ENCODE measurements at regions not wholly inside any gene's neighbourhood (a gene's known extent, or its start where the extent isn't known, plus 50 kb on each side); places are given as distances from the start of the nearest gene placed in this dataset.

DNA sequence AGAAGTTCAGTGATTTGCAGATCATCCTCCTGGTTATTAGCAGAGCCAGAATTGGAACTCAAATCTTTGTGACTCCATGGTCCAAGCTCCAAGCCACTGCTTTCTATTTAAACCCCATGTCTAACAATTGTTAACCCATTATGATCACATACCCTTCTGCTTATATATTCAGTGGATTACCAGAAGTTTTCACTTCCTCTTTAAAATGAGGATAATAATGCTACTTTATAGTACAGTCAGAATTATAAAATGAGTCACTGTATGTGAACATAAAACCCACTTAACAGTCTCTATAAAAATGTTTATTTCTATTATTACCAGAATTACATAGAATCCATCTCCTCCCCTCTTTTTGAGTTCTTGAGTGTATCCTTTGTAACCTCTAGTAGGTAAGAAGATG lies 550.7 kb upstream of the DPPA4 start (continued):
- no peak for TF ChIP-seq NFYA (IDR thresholded peaks at IDR 0.05; ENCODE audit: borderline replicate concordance, low read depth, low read length)
- TF ChIP-seq, protein P1, sequence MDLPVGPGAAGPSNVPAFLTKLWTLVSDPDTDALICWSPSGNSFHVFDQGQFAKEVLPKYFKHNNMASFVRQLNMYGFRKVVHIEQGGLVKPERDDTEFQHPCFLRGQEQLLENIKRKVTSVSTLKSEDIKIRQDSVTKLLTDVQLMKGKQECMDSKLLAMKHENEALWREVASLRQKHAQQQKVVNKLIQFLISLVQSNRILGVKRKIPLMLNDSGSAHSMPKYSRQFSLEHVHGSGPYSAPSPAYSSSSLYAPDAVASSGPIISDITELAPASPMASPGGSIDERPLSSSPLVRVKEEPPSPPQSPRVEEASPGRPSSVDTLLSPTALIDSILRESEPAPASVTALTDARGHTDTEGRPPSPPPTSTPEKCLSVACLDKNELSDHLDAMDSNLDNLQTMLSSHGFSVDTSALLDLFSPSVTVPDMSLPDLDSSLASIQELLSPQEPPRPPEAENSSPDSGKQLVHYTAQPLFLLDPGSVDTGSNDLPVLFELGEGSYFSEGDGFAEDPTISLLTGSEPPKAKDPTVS (IDR thresholded peaks at IDR 0.05; ENCODE audit: low read depth, low read length) = no peak
- no peak for TF ChIP-seq RFX5 (IDR thresholded peaks at IDR 0.05; ENCODE audit: low read depth, low read length)
- no peak for TF ChIP-seq ETV6 (conservative IDR thresholded peaks at IDR 0.05 in 1 of 2, IDR thresholded peaks at IDR 0.05 in 1 of 2; ENCODE audit: borderline replicate concordance in 1 of 2, low read depth in 1 of 2)
- TF ChIP-seq NBN (IDR thresholded peaks at IDR 0.05) = no peak
- TF ChIP-seq TCF7 (IDR thresholded peaks at IDR 0.05; ENCODE audit: borderline replicate concordance) = no peak
- TF ChIP-seq POLR2A (IDR thresholded peaks at IDR 0.05; ENCODE audit: low read depth, low read length) = no peak
- no peak for TF ChIP-seq HDAC2 (IDR thresholded peaks at IDR 0.05)

DNA sequence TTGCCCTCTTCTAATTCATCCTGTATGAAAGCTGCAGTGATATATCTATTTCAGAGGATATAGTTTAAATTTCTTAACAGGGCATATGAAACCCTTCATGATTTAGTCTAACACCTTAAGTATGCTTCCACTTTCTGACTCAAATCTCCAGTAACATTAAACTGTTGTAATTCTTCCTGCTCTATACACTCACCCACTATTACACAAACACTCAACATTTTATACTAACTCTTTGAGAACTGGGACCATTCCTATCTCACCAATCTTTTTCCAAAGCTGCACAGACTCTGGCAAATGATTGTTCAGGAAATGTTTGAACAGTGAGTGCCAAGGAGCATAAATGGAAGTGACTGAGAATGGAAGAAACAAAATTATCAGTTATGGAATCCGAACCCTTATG lies 560.4 kb upstream of the DPPA4 start:
- in situ Hi-C loops (cut with MboI) = no loop called here
- Histone ChIP-seq H3K9me3 (replicated peaks; ENCODE audit: control insufficient read depth, insufficient read depth, low read length) (no peaks in the 10 kb centered on the region), H4K20me1 (ENCODE audit: control insufficient read depth, insufficient read depth) (no peaks in the 10 kb centered on the region), H3K27me3 (replicated peaks in 1 of 2; ENCODE audit: control insufficient read depth in 2 of 2, insufficient read depth in 2 of 2, low read length in 1 of 2) (no peaks in the 10 kb centered on the region), H3K36me3 (ENCODE audit: control insufficient read depth in 2 of 2, insufficient read depth in 2 of 2, low read length in 1 of 2) (no peaks in the 10 kb centered on the region), H3K4me2 (ENCODE audit: control insufficient read depth, insufficient read depth) (no peak overlapping the region), H3K4me1 (ENCODE audit: control insufficient read depth, insufficient read depth, low read length) (no peaks in the 10 kb centered on the region), H3K27ac (ENCODE audit: control insufficient read depth, insufficient read depth) (no peak overlapping the region), H3K79me2 (ENCODE audit: control insufficient read depth, insufficient read depth, low read length) (no peaks in the 10 kb centered on the region), H2AFZ (ENCODE audit: control insufficient read depth, low read depth, low read length) (no peak overlapping the region), H3K4me3 (no peak overlapping the region), H3K9ac (ENCODE audit: control insufficient read depth, insufficient read depth, low read length) (no peak overlapping the region)
- WGBS (ENCODE audit: insufficient coverage, insufficient replicate concordance, low lambda C conversion rate, missing lambda C conversion rate) = 5% methylated on average over 1 of the region's 1 CpG
- ChIA-PET CTCF (no interaction called here), POLR2A (no interaction called here), SMC1A (ENCODE audit: uncharacterized antibody, unreplicated experiment) (no interaction called here), RAD21 (ENCODE audit: unreplicated experiment) (no interaction called here)
- DNase-seq (ENCODE audit: low read depth, low spot score) = no peak
- no peak for ATAC-seq
- no peak for FAIRE-seq
- no TSS peak for BruUV-seq (replicated peaks)
- TF ChIP-seq EED (IDR thresholded peaks at IDR 0.05; ENCODE audit: low read depth) = no peak
- TF ChIP-seq NR2C2 (IDR thresholded peaks at IDR 0.05; ENCODE audit: borderline replicate concordance, control insufficient read depth, insufficient read length, low read depth) = no peak
- TF ChIP-seq, protein P2, sequence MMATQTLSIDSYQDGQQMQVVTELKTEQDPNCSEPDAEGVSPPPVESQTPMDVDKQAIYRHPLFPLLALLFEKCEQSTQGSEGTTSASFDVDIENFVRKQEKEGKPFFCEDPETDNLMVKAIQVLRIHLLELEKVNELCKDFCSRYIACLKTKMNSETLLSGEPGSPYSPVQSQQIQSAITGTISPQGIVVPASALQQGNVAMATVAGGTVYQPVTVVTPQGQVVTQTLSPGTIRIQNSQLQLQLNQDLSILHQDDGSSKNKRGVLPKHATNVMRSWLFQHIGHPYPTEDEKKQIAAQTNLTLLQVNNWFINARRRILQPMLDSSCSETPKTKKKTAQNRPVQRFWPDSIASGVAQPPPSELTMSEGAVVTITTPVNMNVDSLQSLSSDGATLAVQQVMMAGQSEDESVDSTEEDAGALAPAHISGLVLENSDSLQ (IDR thresholded peaks at IDR 0.05) = no peak
- no peak for TF ChIP-seq EP300 (IDR thresholded peaks at IDR 0.05; ENCODE audit: borderline replicate concordance in 1 of 2, control insufficient read depth in 1 of 2, low read depth in 2 of 2, low read length in 2 of 2)
- TF ChIP-seq CREB1 (IDR thresholded peaks at IDR 0.05; ENCODE audit: low read depth) = no peak
- intact Hi-C loops (cut with micrococcal nuclease; ENCODE audit: unreplicated experiment) = no loop called here

Data from GM12878 (cell line).